ENCODE measurements at regions not wholly inside any gene's neighbourhood (a gene's known extent, or its start where the extent isn't known, plus 50 kb on each side); places are given as distances from the start of the nearest gene placed in this dataset.
"Not testable (repeated sequence)": the region's sequence is repeated elsewhere in the genome, so short reads cannot be mapped to it uniquely, and the experiment has no call there.

- no peak for DNase-seq
These were observed 399.1 kb upstream of the SPRY2 start for GRCh38 chr13:80740071-80740470.

GRCh38 chr13:80737513-80737912 lies 396.6 kb upstream of the SPRY2 start:
- DNase-seq, result no peak

- DNase-seq, result no peak
These were observed 386.5 kb upstream of the SPRY2 start for GRCh38 chr13:80727321-80727975.

GRCh38 chr13:80726868-80727267 lies 385.9 kb upstream of the SPRY2 start:
- no peak for DNase-seq

- no peak for DNase-seq
These were observed 380.8 kb upstream of the SPRY2 start for GRCh38 chr13:80721689-80722088.

- no peak for DNase-seq
These were observed 378.0 kb upstream of the SPRY2 start for GRCh38 chr13:80718970-80719369.

- no peak for DNase-seq
These were observed 376.9 kb upstream of the SPRY2 start for GRCh38 chr13:80717776-80718175.

- peak; percentile 32 for DNase-seq
These were observed 375.7 kb upstream of the SPRY2 start for GRCh38 chr13:80716610-80717081.

GRCh38 chr13:80712026-80712425 lies 371.1 kb upstream of the SPRY2 start:
- DNase-seq, result no peak

- DNase-seq, result no peak
These were observed 367.9 kb upstream of the SPRY2 start for GRCh38 chr13:80708791-80709190.

GRCh38 chr13:80707000-80707983 lies 366.4 kb upstream of the SPRY2 start:
- no peak for DNase-seq

GRCh38 chr13:80706164-80706471 lies 365.2 kb upstream of the SPRY2 start:
- DNase-seq, result no peak

- DNase-seq, result no peak
These were observed 364.6 kb upstream of the SPRY2 start for GRCh38 chr13:80705371-80706163.

GRCh38 chr13:80704369-80704768 lies 363.4 kb upstream of the SPRY2 start:
- no peak for DNase-seq

GRCh38 chr13:80695841-80696240 lies 354.9 kb upstream of the SPRY2 start:
- DNase-seq, result no peak

- not testable (repeated sequence) for DNase-seq
These were observed 350.9 kb upstream of the SPRY2 start for GRCh38 chr13:80691814-80692213.

GRCh38 chr13:80690208-80690607 lies 349.3 kb upstream of the SPRY2 start:
- no peak for DNase-seq

GRCh38 chr13:80688593-80688992 lies 347.7 kb upstream of the SPRY2 start:
- no peak for DNase-seq

GRCh38 chr13:80685942-80686341 lies 345.0 kb upstream of the SPRY2 start:
- DNase-seq, result no peak

GRCh38 chr13:80684217-80684991 lies 343.5 kb upstream of the SPRY2 start:
- no peak for DNase-seq

GRCh38 chr13:80680786-80681366 lies 339.9 kb upstream of the SPRY2 start:
- no peak for DNase-seq

- no peak for DNase-seq
These were observed 338.5 kb upstream of the SPRY2 start for GRCh38 chr13:80679423-80679822.

Data from COR-L47 (cell line).